Liver (tissue), 8 donors: ENCODE measurements at regions not wholly inside any gene's neighbourhood (a gene's known extent, or its start where the extent isn't known, plus 50 kb on each side); places are given as distances from the start of the nearest gene placed in this dataset.

Source experiments
- DNase-seq: peaks from one replicate; pipeline ENCODE4 v3.0.0-alpha.2; 2017; ENCODE audit warnings: low spot score
- H3K27ac ChIP-seq, 2 donors: one replicate each; pipeline ENCODE4 v1.7.0; 2013; ENCODE audit warnings: inconsistent platforms in 2 of 2, low read length in 2 of 2, control low read depth in 1 of 2, low read depth in 1 of 2, mild to moderate bottlenecking in 1 of 2
- H3K27me3 ChIP-seq, 4 donors: one replicate each; pipeline versions ENCODE4 v1.6.1 to v1.7.0; 2013; ENCODE audit warnings: low read length in 3 of 4, inconsistent platforms in 1 of 4, mild to moderate bottlenecking in 1 of 4, moderate library complexity in 1 of 4; ENCODE audit not compliant: control insufficient read depth in 4 of 4, insufficient read depth in 4 of 4
- H3K36me3 ChIP-seq, 4 donors: one replicate each; pipeline versions ENCODE4 v1.6.1 to v1.7.0; 2013; ENCODE audit warnings: low read length in 3 of 4, mild to moderate bottlenecking in 3 of 4, low read depth in 1 of 4, moderate library complexity in 1 of 4; ENCODE audit not compliant: control insufficient read depth in 4 of 4, insufficient read depth in 3 of 4
- H3K4me1 ChIP-seq, 4 donors: one replicate each; pipeline versions ENCODE4 v1.6.1 to v1.7.0; 2013; ENCODE audit warnings: low read length in 3 of 4, mild to moderate bottlenecking in 3 of 4, moderate library complexity in 1 of 4; ENCODE audit not compliant: control insufficient read depth in 4 of 4, insufficient read depth in 4 of 4
- H3K4me3 ChIP-seq, 3 donors: one replicate each; pipeline versions ENCODE4 v1.6.1 to v1.7.0; 2013; ENCODE audit warnings: low read length in 3 of 3, control low read depth in 1 of 3, low read depth in 1 of 3, mild to moderate bottlenecking in 1 of 3
- H3K9ac ChIP-seq, 2 donors: one replicate each; pipeline ENCODE4 v1.7.0; 2013; ENCODE audit warnings: low read length in 2 of 2, mild to moderate bottlenecking in 2 of 2, moderate library complexity in 2 of 2, control low read depth in 1 of 2, low read depth in 1 of 2
- H3K9me3 ChIP-seq, 4 donors: one replicate each; pipeline versions ENCODE4 v1.6.1 to v1.7.0; 2013; ENCODE audit warnings: low read length in 3 of 4; ENCODE audit not compliant: control insufficient read depth in 4 of 4
- EGR1 ChIP-seq, 2 donors: IDR thresholded peaks; 2 replicates each; pipeline ENCODE4 v1.6.1; 2016 to 2018; ENCODE audit warnings: antibody characterized with exemption in 2 of 2, low read depth in 2 of 2
- FOXA1 ChIP-seq: IDR thresholded peaks from 2 replicates; pipeline ENCODE4 v1.6.1; 2016; ENCODE audit warnings: antibody characterized with exemption
- FOXA2 ChIP-seq: IDR thresholded peaks from 2 replicates; pipeline ENCODE4 v1.6.1; 2016; ENCODE audit warnings: antibody characterized with exemption
- GABPA ChIP-seq, 2 donors: IDR thresholded peaks in 1 of 2; conservative IDR thresholded peaks in 1 of 2; 2 replicates each; pipeline ENCODE4 v1.6.1; 2016; ENCODE audit warnings: antibody characterized with exemption in 2 of 2, mild to moderate bottlenecking in 1 of 2, moderate library complexity in 1 of 2
- HNF4A ChIP-seq, 2 donors: conservative IDR thresholded peaks; 2 replicates each; pipeline ENCODE4 v1.6.1; 2016; ENCODE audit warnings: antibody characterized with exemption in 2 of 2, mild to moderate bottlenecking in 2 of 2
- HNF4G ChIP-seq: IDR thresholded peaks from 2 replicates; pipeline ENCODE4 v1.6.1; 2016; ENCODE audit warnings: antibody characterized with exemption
- JUND ChIP-seq, 2 donors: IDR thresholded peaks; 2 replicates each; pipeline ENCODE4 v1.6.1; 2016; ENCODE audit warnings: antibody characterized with exemption in 2 of 2
- NR2F2 ChIP-seq: IDR thresholded peaks from 2 replicates; pipeline ENCODE4 v1.6.1; 2016; ENCODE audit warnings: antibody characterized with exemption
- RAD21 ChIP-seq, 2 donors: IDR thresholded peaks; 2 replicates each; pipeline ENCODE4 v1.6.1; 2016; ENCODE audit warnings: antibody characterized with exemption in 2 of 2, mild to moderate bottlenecking in 2 of 2
- RXRA ChIP-seq, 2 donors: IDR thresholded peaks; 2 replicates each; pipeline ENCODE4 v1.6.1; 2017 to 2018; ENCODE audit warnings: antibody characterized with exemption in 2 of 2, mild to moderate bottlenecking in 1 of 2
- SP1 ChIP-seq: IDR thresholded peaks from 2 replicates; pipeline ENCODE4 v1.6.1; 2018; ENCODE audit warnings: antibody characterized with exemption, mild to moderate bottlenecking
- TAF1 ChIP-seq: conservative IDR thresholded peaks from 2 replicates; pipeline ENCODE4 v1.6.1; 2016; ENCODE audit warnings: antibody characterized with exemption, mild to moderate bottlenecking
- YY1 ChIP-seq: IDR thresholded peaks from 2 replicates; pipeline ENCODE4 v1.6.1; 2016; ENCODE audit warnings: antibody characterized with exemption, mild to moderate bottlenecking
- WGBS: extraction: QIAGEN DNeasy Blood & Tissue Kit; methylation state at CpG from one replicate; pipeline ENCODE4 v1.1.7; 2013; 5-methylcytosine and 5-hydroxymethylcytosine counted together
- TF ChIP-seq, protein P1 (sequence below): IDR thresholded peaks from 2 replicates; pipeline ENCODE4 v1.6.1; 2016; ENCODE audit warnings: antibody characterized with exemption
- TF ChIP-seq, protein P2 (sequence below): IDR thresholded peaks from 2 replicates; pipeline ENCODE4 v1.6.1; 2016; ENCODE audit warnings: antibody characterized with exemption, mild to moderate bottlenecking
- TF ChIP-seq, protein P3 (sequence below): fragments of 150-350 bp; IDR thresholded peaks from 2 replicates; pipeline ENCODE4 v1.5.1; 2017; ENCODE audit warnings: improper control_type of control experiment, low read depth, low read length; ENCODE audit not compliant: missing input control
- TF ChIP-seq, protein P4 (sequence below): IDR thresholded peaks from 2 replicates; pipeline ENCODE4 v1.6.1; 2016; ENCODE audit warnings: antibody characterized with exemption
- TF ChIP-seq, protein P5 (sequence below): IDR thresholded peaks from 2 replicates; pipeline ENCODE4 v1.6.1; 2016; ENCODE audit warnings: antibody characterized with exemption
- donor health status: healthy.
- donor health status: healthy.
- donor health status: healthy.
- donor health status: healthy.
- donor health status: healthy.

DNA sequence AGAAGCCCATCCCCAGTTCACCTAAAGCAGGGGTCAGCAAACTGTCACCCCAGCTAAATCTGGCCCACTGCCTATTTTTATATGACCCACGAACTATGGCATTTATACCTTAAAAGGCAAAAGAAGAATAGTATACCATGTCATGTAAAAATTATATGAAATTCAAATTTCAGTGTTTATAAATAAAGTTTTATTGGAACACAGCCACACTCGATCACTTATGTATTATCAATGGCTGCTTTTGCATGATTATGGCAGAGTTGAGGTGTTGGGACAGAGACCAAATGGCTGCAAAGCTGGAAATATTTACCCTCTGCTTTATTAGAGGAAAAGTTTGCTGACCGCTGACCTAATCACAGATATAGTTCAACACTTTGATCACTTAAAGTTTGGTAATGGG is 59.2 kb upstream of the GATB start:
- H3K36me3 ChIP-seq, result no peaks in the 10 kb centered on the region
- no peak overlapping the region for H3K9ac ChIP-seq
- H3K4me1 ChIP-seq, result no peaks in the 10 kb centered on the region
- no peak for DNase-seq
- no peak overlapping the region for H3K27ac ChIP-seq
- H3K9me3 ChIP-seq, result no peaks in the 10 kb centered on the region
- 82% methylated on average over 3 of the region's 3 CpGs for WGBS
- H3K4me3 ChIP-seq, result no peak overlapping the region
- H3K27me3 ChIP-seq, result no peaks in the 10 kb centered on the region
- TF ChIP-seq FOXA1 (no peak), SP1 (no peak), HNF4G (no peak), YY1 (no peak), TAF1 (no peak), GABPA (IDR thresholded peaks at IDR 0.05 in 1 of 2, conservative IDR thresholded peaks at IDR 0.05 in 1 of 2) (no peak), RAD21 (IDR thresholded peaks at IDR 0.05) (no peak), RXRA (IDR thresholded peaks at IDR 0.05) (no peak), NR2F2 (no peak), HNF4A (conservative IDR thresholded peaks at IDR 0.05) (no peak), FOXA2 (no peak), EGR1 (IDR thresholded peaks at IDR 0.05; ENCODE audit: low read depth in 2 of 2) (no peak)
- TF ChIP-seq, protein P1, sequence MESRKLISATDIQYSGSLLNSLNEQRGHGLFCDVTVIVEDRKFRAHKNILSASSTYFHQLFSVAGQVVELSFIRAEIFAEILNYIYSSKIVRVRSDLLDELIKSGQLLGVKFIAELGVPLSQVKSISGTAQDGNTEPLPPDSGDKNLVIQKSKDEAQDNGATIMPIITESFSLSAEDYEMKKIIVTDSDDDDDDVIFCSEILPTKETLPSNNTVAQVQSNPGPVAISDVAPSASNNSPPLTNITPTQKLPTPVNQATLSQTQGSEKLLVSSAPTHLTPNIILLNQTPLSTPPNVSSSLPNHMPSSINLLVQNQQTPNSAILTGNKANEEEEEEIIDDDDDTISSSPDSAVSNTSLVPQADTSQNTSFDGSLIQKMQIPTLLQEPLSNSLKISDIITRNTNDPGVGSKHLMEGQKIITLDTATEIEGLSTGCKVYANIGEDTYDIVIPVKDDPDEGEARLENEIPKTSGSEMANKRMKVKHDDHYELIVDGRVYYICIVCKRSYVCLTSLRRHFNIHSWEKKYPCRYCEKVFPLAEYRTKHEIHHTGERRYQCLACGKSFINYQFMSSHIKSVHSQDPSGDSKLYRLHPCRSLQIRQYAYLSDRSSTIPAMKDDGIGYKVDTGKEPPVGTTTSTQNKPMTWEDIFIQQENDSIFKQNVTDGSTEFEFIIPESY, result no peak
- TF ChIP-seq, protein P2, sequence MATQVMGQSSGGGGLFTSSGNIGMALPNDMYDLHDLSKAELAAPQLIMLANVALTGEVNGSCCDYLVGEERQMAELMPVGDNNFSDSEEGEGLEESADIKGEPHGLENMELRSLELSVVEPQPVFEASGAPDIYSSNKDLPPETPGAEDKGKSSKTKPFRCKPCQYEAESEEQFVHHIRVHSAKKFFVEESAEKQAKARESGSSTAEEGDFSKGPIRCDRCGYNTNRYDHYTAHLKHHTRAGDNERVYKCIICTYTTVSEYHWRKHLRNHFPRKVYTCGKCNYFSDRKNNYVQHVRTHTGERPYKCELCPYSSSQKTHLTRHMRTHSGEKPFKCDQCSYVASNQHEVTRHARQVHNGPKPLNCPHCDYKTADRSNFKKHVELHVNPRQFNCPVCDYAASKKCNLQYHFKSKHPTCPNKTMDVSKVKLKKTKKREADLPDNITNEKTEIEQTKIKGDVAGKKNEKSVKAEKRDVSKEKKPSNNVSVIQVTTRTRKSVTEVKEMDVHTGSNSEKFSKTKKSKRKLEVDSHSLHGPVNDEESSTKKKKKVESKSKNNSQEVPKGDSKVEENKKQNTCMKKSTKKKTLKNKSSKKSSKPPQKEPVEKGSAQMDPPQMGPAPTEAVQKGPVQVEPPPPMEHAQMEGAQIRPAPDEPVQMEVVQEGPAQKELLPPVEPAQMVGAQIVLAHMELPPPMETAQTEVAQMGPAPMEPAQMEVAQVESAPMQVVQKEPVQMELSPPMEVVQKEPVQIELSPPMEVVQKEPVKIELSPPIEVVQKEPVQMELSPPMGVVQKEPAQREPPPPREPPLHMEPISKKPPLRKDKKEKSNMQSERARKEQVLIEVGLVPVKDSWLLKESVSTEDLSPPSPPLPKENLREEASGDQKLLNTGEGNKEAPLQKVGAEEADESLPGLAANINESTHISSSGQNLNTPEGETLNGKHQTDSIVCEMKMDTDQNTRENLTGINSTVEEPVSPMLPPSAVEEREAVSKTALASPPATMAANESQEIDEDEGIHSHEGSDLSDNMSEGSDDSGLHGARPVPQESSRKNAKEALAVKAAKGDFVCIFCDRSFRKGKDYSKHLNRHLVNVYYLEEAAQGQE, result no peak
- TF ChIP-seq, protein P3, sequence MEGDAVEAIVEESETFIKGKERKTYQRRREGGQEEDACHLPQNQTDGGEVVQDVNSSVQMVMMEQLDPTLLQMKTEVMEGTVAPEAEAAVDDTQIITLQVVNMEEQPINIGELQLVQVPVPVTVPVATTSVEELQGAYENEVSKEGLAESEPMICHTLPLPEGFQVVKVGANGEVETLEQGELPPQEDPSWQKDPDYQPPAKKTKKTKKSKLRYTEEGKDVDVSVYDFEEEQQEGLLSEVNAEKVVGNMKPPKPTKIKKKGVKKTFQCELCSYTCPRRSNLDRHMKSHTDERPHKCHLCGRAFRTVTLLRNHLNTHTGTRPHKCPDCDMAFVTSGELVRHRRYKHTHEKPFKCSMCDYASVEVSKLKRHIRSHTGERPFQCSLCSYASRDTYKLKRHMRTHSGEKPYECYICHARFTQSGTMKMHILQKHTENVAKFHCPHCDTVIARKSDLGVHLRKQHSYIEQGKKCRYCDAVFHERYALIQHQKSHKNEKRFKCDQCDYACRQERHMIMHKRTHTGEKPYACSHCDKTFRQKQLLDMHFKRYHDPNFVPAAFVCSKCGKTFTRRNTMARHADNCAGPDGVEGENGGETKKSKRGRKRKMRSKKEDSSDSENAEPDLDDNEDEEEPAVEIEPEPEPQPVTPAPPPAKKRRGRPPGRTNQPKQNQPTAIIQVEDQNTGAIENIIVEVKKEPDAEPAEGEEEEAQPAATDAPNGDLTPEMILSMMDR, result no peak

DNA sequence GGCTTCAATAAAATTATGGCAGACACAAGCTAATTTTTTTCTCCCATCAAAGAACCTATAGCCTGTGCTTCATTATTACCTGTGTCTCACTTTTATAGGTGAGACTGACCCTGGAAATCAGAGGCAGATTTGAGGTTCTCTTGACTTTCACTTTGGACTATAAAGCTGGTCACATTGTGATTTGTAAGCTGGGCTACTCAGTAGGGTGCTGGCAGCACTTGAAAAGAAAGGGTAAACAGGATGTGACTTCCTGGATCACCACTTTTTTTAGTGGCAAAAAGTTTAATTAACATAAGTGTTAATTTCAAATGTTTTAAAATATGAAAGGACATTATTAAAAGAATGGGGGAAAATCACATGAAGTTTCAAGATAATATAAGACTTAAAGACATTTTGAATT is 50.6 kb upstream of the GATB start:
- Histone ChIP-seq H3K27ac (no peak overlapping the region), H3K36me3 (no peaks in the 10 kb centered on the region), H3K9me3 (no peaks in the 10 kb centered on the region), H3K4me3 (no peak overlapping the region), H3K27me3 (no peaks in the 10 kb centered on the region), H3K4me1 (no peaks in the 10 kb centered on the region), H3K9ac (no peak overlapping the region)
- DNase-seq, result no peak
- TF ChIP-seq YY1 (no peak), SP1 (no peak), JUND (IDR thresholded peaks at IDR 0.05) (no peak), NR2F2 (no peak), HNF4G (no peak), EGR1 (IDR thresholded peaks at IDR 0.05; ENCODE audit: low read depth in 2 of 2) (no peak), RAD21 (IDR thresholded peaks at IDR 0.05) (no peak), HNF4A (conservative IDR thresholded peaks at IDR 0.05) (no peak), FOXA1 (no peak), RXRA (IDR thresholded peaks at IDR 0.05) (no peak), GABPA (IDR thresholded peaks at IDR 0.05 in 1 of 2, conservative IDR thresholded peaks at IDR 0.05 in 1 of 2) (no peak), TAF1 (no peak)
- TF ChIP-seq, protein P3, result no peak
- TF ChIP-seq, protein P4, sequence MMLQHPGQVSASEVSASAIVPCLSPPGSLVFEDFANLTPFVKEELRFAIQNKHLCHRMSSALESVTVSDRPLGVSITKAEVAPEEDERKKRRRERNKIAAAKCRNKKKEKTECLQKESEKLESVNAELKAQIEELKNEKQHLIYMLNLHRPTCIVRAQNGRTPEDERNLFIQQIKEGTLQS, result no peak
- TF ChIP-seq, protein P2, result no peak
- TF ChIP-seq, protein P5, sequence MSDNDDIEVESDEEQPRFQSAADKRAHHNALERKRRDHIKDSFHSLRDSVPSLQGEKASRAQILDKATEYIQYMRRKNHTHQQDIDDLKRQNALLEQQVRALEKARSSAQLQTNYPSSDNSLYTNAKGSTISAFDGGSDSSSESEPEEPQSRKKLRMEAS, result no peak
